ENCODE measurements at regions not wholly inside any gene's neighbourhood (a gene's known extent, or its start where the extent isn't known, plus 50 kb on each side); places are given as distances from the start of the nearest gene placed in this dataset.
"Not testable (repeated sequence)": the region's sequence is repeated elsewhere in the genome, so short reads cannot be mapped to it uniquely, and the experiment has no call there.

GRCh38 chr3:198167339-198168039 is 207.5 kb downstream of the LMLN start:
- H2BK120ac ChIP-seq (ENCODE audit: low read depth, low read length); H2AK5ac ChIP-seq (ENCODE audit: low read depth, low read length); H3K4ac ChIP-seq (ENCODE audit: low read depth, low read length); POLR2A ChIA-PET (ENCODE audit: unreplicated experiment); dilution Hi-C loops (cut with HindIII; ENCODE audit: low sequenced_read_pairs, unreplicated experiment); H3K4me1 ChIP-seq (ENCODE audit: control insufficient read depth, insufficient read depth, low read length); H2AK9ac ChIP-seq (replicated peaks; ENCODE audit: low read depth, low read length, poor library complexity); H2BK5ac ChIP-seq (ENCODE audit: low read depth, low read length, poor library complexity, severe bottlenecking); H3K4me3 ChIP-seq (ENCODE audit: insufficient read depth, low read depth, low read length); H3K14ac ChIP-seq (replicated peaks; ENCODE audit: low read depth, low read length); intact Hi-C loops (cut with micrococcal nuclease); H2BK15ac ChIP-seq (ENCODE audit: low read depth, low read length); H3K4me2 ChIP-seq (ENCODE audit: low read depth, low read length); H3K9me3 ChIP-seq (ENCODE audit: control insufficient read depth, insufficient read depth, low read length); H4K8ac ChIP-seq (ENCODE audit: low read depth in 2 of 2, low read length in 2 of 2); H3K9me1 ChIP-seq (ENCODE audit: insufficient read depth, low read length); H4K91ac ChIP-seq (ENCODE audit: insufficient read depth, low read depth, low read length); H3K56ac ChIP-seq (ENCODE audit: extremely low read depth, insufficient read depth, low read length); H3K23ac ChIP-seq (ENCODE audit: low read depth, low read length); H3K27ac ChIP-seq (ENCODE audit: insufficient read depth, low read length); BruUV-seq (replicated peaks); H3K79me1 ChIP-seq (ENCODE audit: low read depth in 1 of 2, low read length in 2 of 2); H3K9ac ChIP-seq (ENCODE audit: low read depth, low read length); H2BK20ac ChIP-seq (ENCODE audit: low read depth, low read length); H3K18ac ChIP-seq (ENCODE audit: low read depth, low read length); H3K27me3 ChIP-seq (ENCODE audit: control insufficient read depth, insufficient read depth, low read length); H3K36me3 ChIP-seq (ENCODE audit: control insufficient read depth, insufficient read depth, low read length); ATAC-seq (ENCODE audit: low read depth); H2AFZ ChIP-seq (replicated peaks; ENCODE audit: low read length, poor library complexity); H4K5ac ChIP-seq (ENCODE audit: low read depth, low read length); in situ Hi-C loops (cut with MboI; ENCODE audit: low sequenced_read_pairs); CTCF ChIA-PET; H4K20me1 ChIP-seq (ENCODE audit: insufficient read depth, low read length): not testable (repeated sequence)
- DNase-seq, result peak; percentile 37
- no CpG with 5 or more reads among the region's 17 CpGs for WGBS, 2 experiments (ENCODE audit: extremely low coverage in 2 of 2, insufficient read length in 1 of 2)
- TF ChIP-seq SMC3 (IDR thresholded peaks at IDR 0.05; ENCODE audit: low read depth, low read length) (peak; percentile 41), RAD21 (IDR thresholded peaks at IDR 0.05; ENCODE audit: low read length) (peak; percentile 45), CTCF (conservative IDR thresholded peaks at IDR 0.05; ENCODE audit: low read depth, low read length) (peak; percentile 38)

DNA sequence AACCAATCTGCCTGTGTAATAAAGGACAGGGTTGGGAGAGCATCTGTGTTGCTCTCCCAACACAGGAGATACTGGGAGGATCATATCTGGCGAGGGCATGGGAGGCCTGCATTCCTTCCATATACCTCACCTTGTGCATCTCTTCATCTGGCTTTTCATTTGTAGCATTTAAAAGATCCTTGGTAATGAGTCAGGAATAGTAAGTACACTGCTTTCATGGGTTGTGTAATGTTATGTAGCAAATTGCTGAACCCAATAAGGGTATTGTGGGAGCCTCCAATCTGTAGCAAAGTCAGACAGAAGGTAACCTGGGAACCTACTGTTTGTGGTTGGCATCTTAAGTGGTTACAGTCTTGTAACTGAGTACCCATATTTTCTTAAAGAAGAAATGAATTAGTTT is 210.8 kb downstream of the LMLN start:
- H2BK15ac ChIP-seq (ENCODE audit: low read depth, low read length); H3K27ac ChIP-seq (ENCODE audit: insufficient read depth, low read length); H3K36me3 ChIP-seq (ENCODE audit: control insufficient read depth, insufficient read depth, low read length); H3K4me2 ChIP-seq (ENCODE audit: low read depth, low read length); H2AFZ ChIP-seq (replicated peaks; ENCODE audit: low read length, poor library complexity); H3K9me1 ChIP-seq (ENCODE audit: insufficient read depth, low read length); POLR2A ChIA-PET (ENCODE audit: unreplicated experiment); H3K9ac ChIP-seq (ENCODE audit: low read depth, low read length); BruUV-seq (replicated peaks); CTCF ChIA-PET; H4K8ac ChIP-seq (ENCODE audit: low read depth in 2 of 2, low read length in 2 of 2); H3K4me1 ChIP-seq (ENCODE audit: control insufficient read depth, insufficient read depth, low read length); H2AK5ac ChIP-seq (ENCODE audit: low read depth, low read length); dilution Hi-C loops (cut with HindIII; ENCODE audit: low sequenced_read_pairs, unreplicated experiment); H2AK9ac ChIP-seq (replicated peaks; ENCODE audit: low read depth, low read length, poor library complexity); ATAC-seq (ENCODE audit: low read depth); in situ Hi-C loops (cut with MboI; ENCODE audit: low sequenced_read_pairs); H3K18ac ChIP-seq (ENCODE audit: low read depth, low read length); H4K20me1 ChIP-seq (ENCODE audit: insufficient read depth, low read length); H3K4me3 ChIP-seq (ENCODE audit: insufficient read depth, low read depth, low read length); H3K56ac ChIP-seq (ENCODE audit: extremely low read depth, insufficient read depth, low read length); intact Hi-C loops (cut with micrococcal nuclease); H3K9me3 ChIP-seq (ENCODE audit: control insufficient read depth, insufficient read depth, low read length); H4K91ac ChIP-seq (ENCODE audit: insufficient read depth, low read depth, low read length); H2BK120ac ChIP-seq (ENCODE audit: low read depth, low read length); H3K4ac ChIP-seq (ENCODE audit: low read depth, low read length); H2BK20ac ChIP-seq (ENCODE audit: low read depth, low read length); H3K14ac ChIP-seq (replicated peaks; ENCODE audit: low read depth, low read length); H3K23ac ChIP-seq (ENCODE audit: low read depth, low read length); H3K79me1 ChIP-seq (ENCODE audit: low read depth in 1 of 2, low read length in 2 of 2); H2BK5ac ChIP-seq (ENCODE audit: low read depth, low read length, poor library complexity, severe bottlenecking); H4K5ac ChIP-seq (ENCODE audit: low read depth, low read length); H3K27me3 ChIP-seq (ENCODE audit: control insufficient read depth, insufficient read depth, low read length): not testable (repeated sequence)
- DNase-seq, result peak; percentile 54
- no CpG with 5 or more reads among the region's 1 CpG for WGBS, 2 experiments (ENCODE audit: extremely low coverage in 2 of 2, insufficient read length in 1 of 2)
